WTC11 (cell line): ENCODE measurements at regions not wholly inside any gene's neighbourhood (a gene's known extent, or its start where the extent isn't known, plus 50 kb on each side); places are given as distances from the start of the nearest gene placed in this dataset.

ENCODE experiments used
- CREB1 ChIP-seq: sonication (generic); formaldehyde crosslinking; IDR thresholded peaks from 2 replicates; pipeline ENCODE4 v1.8.0; 2023; ENCODE audit warnings: mild to moderate bottlenecking, missing genetic modification reagents
- ESRRA ChIP-seq: sonication (generic); formaldehyde crosslinking; IDR thresholded peaks from 2 replicates; pipeline ENCODE4 v1.8.1; 2022; ENCODE audit warnings: mild to moderate bottlenecking, missing genetic modification reagents, borderline replicate concordance
- FOXK1 ChIP-seq: sonication (generic); formaldehyde crosslinking; IDR thresholded peaks from 2 replicates; pipeline ENCODE4 v1.8.0; 2022; ENCODE audit warnings: mild to moderate bottlenecking, moderate library complexity, missing genetic modification reagents
- NFYB ChIP-seq: sonication (generic); formaldehyde crosslinking; conservative IDR thresholded peaks from 2 replicates; pipeline ENCODE4 v1.8.0; 2022; ENCODE audit warnings: low read depth, missing genetic modification reagents
- SMAD3 ChIP-seq: sonication (generic); formaldehyde crosslinking; IDR thresholded peaks from 2 replicates; pipeline ENCODE4 v1.8.0; 2022; ENCODE audit warnings: missing genetic modification reagents, mild to moderate bottlenecking, borderline replicate concordance
- TF ChIP-seq, protein P1 (sequence below): fragments of 250-450 bp; sonication (Bioruptor Pico); IDR thresholded peaks from 2 replicates; pipeline ENCODE4 v1.9.0; 2021; ENCODE audit warnings: mild to moderate bottlenecking
- TF ChIP-seq, protein P2 (sequence below): fragments of 200-600 bp; IDR thresholded peaks from 2 replicates; pipeline ENCODE4 v1.8.0; 2022; ENCODE audit warnings: antibody characterized with exemption
- TF ChIP-seq, protein P3 (sequence below): sonication (generic); formaldehyde crosslinking; conservative IDR thresholded peaks from 2 replicates; pipeline ENCODE4 v1.8.1; 2023; ENCODE audit warnings: mild to moderate bottlenecking, low read depth, missing genetic modification reagents, moderate library complexity
- TF ChIP-seq, protein P4 (sequence below): sonication (generic); formaldehyde crosslinking; IDR thresholded peaks from 2 replicates; pipeline ENCODE4 v1.8.1; 2023; ENCODE audit warnings: mild to moderate bottlenecking, missing genetic modification reagents, moderate library complexity
- TF ChIP-seq, protein P5 (sequence below): sonication (generic); formaldehyde crosslinking; IDR thresholded peaks from 2 replicates; pipeline ENCODE4 v1.8.1; 2023; ENCODE audit warnings: mild to moderate bottlenecking, missing genetic modification reagents, moderate library complexity

DNA sequence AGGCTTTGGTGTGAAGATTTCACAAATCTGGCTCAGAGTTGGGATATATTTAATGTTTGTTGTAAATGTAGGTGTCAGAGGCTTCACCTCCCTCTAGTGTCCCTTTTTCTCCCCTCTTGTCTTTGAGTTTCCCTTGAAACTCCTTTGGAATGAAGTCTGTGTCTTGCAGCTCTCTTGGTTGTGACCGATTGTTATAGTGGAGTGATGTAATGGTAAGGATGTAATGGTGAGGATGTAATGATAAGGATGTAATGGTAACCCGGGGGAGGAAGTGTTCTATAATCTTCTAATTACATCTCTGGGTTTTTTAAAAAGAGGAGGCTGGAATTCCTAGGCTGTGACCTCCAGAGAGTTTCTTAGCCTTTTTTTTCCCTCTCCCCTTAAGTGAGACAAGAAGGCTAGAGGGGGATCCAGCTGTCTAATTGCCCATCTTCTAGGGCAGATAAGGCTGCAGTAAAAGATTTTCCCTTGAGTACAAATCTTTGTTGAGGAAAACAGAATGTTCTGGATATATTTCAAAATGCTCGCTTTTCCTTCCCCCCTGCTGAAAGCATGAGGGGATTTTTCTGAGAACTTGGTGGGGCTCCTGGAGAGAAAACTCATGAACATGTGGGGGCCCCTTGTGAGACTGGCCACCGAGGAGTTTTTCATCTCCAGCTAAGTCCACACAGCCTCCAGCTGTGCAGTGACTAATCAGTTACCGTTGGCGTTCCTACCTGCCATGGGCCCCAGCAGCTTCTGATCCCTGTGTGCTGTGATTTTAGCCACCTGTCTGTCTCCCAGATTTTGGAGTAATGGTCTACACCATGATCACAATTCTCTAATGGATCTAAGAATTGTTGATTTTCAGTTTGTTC, 156.7 kb upstream of the PMEPA1 start:
- TF ChIP-seq NFYB (CRISPR knock-in tag) = no peak
- TF ChIP-seq, protein P1, sequence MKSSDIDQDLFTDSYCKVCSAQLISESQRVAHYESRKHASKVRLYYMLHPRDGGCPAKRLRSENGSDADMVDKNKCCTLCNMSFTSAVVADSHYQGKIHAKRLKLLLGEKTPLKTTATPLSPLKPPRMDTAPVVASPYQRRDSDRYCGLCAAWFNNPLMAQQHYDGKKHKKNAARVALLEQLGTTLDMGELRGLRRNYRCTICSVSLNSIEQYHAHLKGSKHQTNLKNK (CRISPR knock-in tag) = no peak
- TF ChIP-seq, protein P2, sequence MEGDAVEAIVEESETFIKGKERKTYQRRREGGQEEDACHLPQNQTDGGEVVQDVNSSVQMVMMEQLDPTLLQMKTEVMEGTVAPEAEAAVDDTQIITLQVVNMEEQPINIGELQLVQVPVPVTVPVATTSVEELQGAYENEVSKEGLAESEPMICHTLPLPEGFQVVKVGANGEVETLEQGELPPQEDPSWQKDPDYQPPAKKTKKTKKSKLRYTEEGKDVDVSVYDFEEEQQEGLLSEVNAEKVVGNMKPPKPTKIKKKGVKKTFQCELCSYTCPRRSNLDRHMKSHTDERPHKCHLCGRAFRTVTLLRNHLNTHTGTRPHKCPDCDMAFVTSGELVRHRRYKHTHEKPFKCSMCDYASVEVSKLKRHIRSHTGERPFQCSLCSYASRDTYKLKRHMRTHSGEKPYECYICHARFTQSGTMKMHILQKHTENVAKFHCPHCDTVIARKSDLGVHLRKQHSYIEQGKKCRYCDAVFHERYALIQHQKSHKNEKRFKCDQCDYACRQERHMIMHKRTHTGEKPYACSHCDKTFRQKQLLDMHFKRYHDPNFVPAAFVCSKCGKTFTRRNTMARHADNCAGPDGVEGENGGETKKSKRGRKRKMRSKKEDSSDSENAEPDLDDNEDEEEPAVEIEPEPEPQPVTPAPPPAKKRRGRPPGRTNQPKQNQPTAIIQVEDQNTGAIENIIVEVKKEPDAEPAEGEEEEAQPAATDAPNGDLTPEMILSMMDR = no peak
- TF ChIP-seq, protein P3, sequence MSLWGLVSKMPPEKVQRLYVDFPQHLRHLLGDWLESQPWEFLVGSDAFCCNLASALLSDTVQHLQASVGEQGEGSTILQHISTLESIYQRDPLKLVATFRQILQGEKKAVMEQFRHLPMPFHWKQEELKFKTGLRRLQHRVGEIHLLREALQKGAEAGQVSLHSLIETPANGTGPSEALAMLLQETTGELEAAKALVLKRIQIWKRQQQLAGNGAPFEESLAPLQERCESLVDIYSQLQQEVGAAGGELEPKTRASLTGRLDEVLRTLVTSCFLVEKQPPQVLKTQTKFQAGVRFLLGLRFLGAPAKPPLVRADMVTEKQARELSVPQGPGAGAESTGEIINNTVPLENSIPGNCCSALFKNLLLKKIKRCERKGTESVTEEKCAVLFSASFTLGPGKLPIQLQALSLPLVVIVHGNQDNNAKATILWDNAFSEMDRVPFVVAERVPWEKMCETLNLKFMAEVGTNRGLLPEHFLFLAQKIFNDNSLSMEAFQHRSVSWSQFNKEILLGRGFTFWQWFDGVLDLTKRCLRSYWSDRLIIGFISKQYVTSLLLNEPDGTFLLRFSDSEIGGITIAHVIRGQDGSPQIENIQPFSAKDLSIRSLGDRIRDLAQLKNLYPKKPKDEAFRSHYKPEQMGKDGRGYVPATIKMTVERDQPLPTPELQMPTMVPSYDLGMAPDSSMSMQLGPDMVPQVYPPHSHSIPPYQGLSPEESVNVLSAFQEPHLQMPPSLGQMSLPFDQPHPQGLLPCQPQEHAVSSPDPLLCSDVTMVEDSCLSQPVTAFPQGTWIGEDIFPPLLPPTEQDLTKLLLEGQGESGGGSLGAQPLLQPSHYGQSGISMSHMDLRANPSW (CRISPR knock-in tag) = no peak
- TF ChIP-seq ESRRA = no peak
- no peak for TF ChIP-seq CREB1
- TF ChIP-seq, protein P4, sequence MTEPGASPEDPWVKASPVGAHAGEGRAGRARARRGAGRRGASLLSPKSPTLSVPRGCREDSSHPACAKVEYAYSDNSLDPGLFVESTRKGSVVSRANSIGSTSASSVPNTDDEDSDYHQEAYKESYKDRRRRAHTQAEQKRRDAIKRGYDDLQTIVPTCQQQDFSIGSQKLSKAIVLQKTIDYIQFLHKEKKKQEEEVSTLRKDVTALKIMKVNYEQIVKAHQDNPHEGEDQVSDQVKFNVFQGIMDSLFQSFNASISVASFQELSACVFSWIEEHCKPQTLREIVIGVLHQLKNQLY (CRISPR knock-in tag) = no peak
- TF ChIP-seq FOXK1 = no peak
- no peak for TF ChIP-seq SMAD3
- TF ChIP-seq, protein P5, sequence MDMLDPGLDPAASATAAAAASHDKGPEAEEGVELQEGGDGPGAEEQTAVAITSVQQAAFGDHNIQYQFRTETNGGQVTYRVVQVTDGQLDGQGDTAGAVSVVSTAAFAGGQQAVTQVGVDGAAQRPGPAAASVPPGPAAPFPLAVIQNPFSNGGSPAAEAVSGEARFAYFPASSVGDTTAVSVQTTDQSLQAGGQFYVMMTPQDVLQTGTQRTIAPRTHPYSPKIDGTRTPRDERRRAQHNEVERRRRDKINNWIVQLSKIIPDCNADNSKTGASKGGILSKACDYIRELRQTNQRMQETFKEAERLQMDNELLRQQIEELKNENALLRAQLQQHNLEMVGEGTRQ (CRISPR knock-in tag) = no peak
